ENCODE measurements at regions not wholly inside any gene's neighbourhood (a gene's known extent, or its start where the extent isn't known, plus 50 kb on each side); places are given as distances from the start of the nearest gene placed in this dataset.

- no peaks in the 10 kb centered on the region for H3K4me1 ChIP-seq
- 92 to 96% (median 94%) methylated on average over 15 of the region's 15 CpGs for WGBS, 3 donors
- DNase-seq (peak in 1 of 2 donors; percentile 36), ATAC-seq (no peak)
- TF ChIP-seq CTCF (IDR thresholded peaks at IDR 0.05), result no peak
- H3K36me3 ChIP-seq (ENCODE audit: insufficient read depth in 1 of 2, low read depth in 1 of 2), result no peaks in the 10 kb centered on the region
- intact Hi-C loops (cut with DNase I), result no loop called here
- H3K4me3 ChIP-seq, result no peak overlapping the region
- H3K9me3 ChIP-seq, result no peaks in the 10 kb centered on the region
- H3K27ac ChIP-seq, result no peak overlapping the region
- H3K27me3 ChIP-seq (ENCODE audit: insufficient read depth in 3 of 3, low read length in 2 of 3), result no peaks in the 10 kb centered on the region
These were observed 195.7 kb upstream of the POT1 start for GRCh38 chr7:125125315-125125714.

GRCh38 chr7:125122173-125122572, 192.5 kb upstream of the POT1 start:
- Histone ChIP-seq H3K4me3 (no peak overlapping the region), H3K9me3 (no peaks in the 10 kb centered on the region), H3K27ac (no peak overlapping the region), H3K36me3 (ENCODE audit: insufficient read depth in 1 of 2, low read depth in 1 of 2) (no peaks in the 10 kb centered on the region), H3K4me1 (no peaks in the 10 kb centered on the region), H3K27me3 (ENCODE audit: insufficient read depth in 3 of 3, low read length in 2 of 3) (no peaks in the 10 kb centered on the region)
- TF ChIP-seq CTCF (IDR thresholded peaks at IDR 0.05), result no peak
- ATAC-seq, result no peak
- no peak for DNase-seq
- WGBS, 3 donors, result 39 to 46% (median 41%) methylated on average over 2 of the region's 2 CpGs
- intact Hi-C loops (cut with DNase I), result no loop called here

- Histone ChIP-seq H3K27me3 (ENCODE audit: insufficient read depth in 3 of 3, low read length in 2 of 3) (no peaks in the 10 kb centered on the region), H3K4me1 (no peaks in the 10 kb centered on the region), H3K36me3 (ENCODE audit: insufficient read depth in 1 of 2, low read depth in 1 of 2) (no peaks in the 10 kb centered on the region), H3K27ac (no peak overlapping the region), H3K4me3 (no peak overlapping the region), H3K9me3 (no peaks in the 10 kb centered on the region)
- TF ChIP-seq CTCF (IDR thresholded peaks at IDR 0.05), result no peak
- 58 to 69% (median 59%) methylated on average over 4 of the region's 4 CpGs for WGBS, 3 donors
- ATAC-seq (no peak), DNase-seq (no peak)
- intact Hi-C loops (cut with DNase I), result no loop called here
These were observed 190.0 kb upstream of the POT1 start for GRCh38 chr7:125119559-125120115.

GRCh38 chr7:125118444-125118843, 188.8 kb upstream of the POT1 start:
- Histone ChIP-seq H3K36me3 (ENCODE audit: insufficient read depth in 1 of 2, low read depth in 1 of 2) (no peaks in the 10 kb centered on the region), H3K27ac (no peak overlapping the region), H3K4me3 (no peak overlapping the region), H3K4me1 (no peaks in the 10 kb centered on the region), H3K9me3 (no peaks in the 10 kb centered on the region), H3K27me3 (ENCODE audit: insufficient read depth in 3 of 3, low read length in 2 of 3) (no peaks in the 10 kb centered on the region)
- ATAC-seq (no peak), DNase-seq (no peak)
- WGBS, 3 donors, result 58 to 74% (median 61%) methylated on average over 1 of the region's 1 CpG
- intact Hi-C loops (cut with DNase I), result no loop called here
- no peak for TF ChIP-seq CTCF (IDR thresholded peaks at IDR 0.05)

GRCh38 chr7:125112850-125113249, 183.2 kb upstream of the POT1 start:
- no peaks in the 10 kb centered on the region for H3K9me3 ChIP-seq
- intact Hi-C loops (cut with DNase I), result no loop called here
- no peaks in the 10 kb centered on the region for H3K4me1 ChIP-seq
- H3K36me3 ChIP-seq (ENCODE audit: insufficient read depth in 1 of 2, low read depth in 1 of 2), result no peaks in the 10 kb centered on the region
- WGBS, 3 donors, result 89 to 97% (median 90%) methylated on average over 2 of the region's 2 CpGs
- no peak overlapping the region for H3K27ac ChIP-seq
- DNase-seq, result no peak
- no peak overlapping the region for H3K4me3 ChIP-seq
- no peak for TF ChIP-seq CTCF (IDR thresholded peaks at IDR 0.05)
- ATAC-seq, result no peak
- no peaks in the 10 kb centered on the region for H3K27me3 ChIP-seq (ENCODE audit: insufficient read depth in 3 of 3, low read length in 2 of 3)
